NCI-H748 (cell line): ENCODE measurements at regions not wholly inside any gene's neighbourhood (a gene's known extent, or its start where the extent isn't known, plus 50 kb on each side); places are given as distances from the start of the nearest gene placed in this dataset.
A peak's percentile ranks its signal among the peaks of the same experiment; 100 is the strongest.

Experiments used
- DNase-seq: peaks from one replicate; lab custom pipeline; 2025; ENCODE audit not compliant: unreplicated experiment; lab: John Stamatoyannopoulos, UW

DNA sequence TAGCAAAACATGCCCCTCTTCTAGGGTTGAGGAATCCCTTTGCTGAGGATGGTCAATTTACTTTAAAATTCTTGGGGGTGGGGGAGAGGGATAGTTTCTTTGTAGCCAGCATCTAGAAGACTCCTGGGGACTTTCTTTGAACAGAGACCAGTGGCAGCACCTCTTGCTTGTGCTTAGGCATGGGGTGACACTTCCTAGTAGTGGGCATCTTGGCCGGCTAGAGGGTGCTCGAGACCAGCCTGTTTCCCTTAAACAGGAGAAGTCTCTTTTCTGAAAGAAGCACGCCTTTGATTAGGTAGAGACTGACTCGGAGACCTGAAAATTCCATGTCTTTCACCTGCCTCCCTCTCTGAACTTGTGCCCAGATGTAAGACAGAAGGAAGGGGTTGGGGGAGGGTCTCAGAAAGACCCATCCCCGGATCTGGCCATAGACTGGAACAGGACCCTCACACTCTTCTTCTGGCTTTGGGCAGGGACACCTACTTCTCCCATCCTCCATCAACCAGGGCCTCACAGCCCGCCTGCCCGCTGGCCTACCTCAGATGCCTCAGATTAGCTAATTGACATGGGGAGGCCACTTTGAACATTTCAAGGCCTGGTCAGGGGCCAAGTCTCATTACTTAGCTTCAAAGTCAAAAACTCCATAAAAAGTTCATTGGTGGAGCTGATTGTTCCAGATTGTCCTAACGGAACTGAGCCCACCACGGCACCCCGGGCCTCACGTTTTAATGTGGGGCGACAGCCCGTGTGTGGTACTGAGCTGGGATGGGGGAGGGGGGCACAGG is 172.2 kb downstream of the CDC5L start:
- no peak for DNase-seq

DNA sequence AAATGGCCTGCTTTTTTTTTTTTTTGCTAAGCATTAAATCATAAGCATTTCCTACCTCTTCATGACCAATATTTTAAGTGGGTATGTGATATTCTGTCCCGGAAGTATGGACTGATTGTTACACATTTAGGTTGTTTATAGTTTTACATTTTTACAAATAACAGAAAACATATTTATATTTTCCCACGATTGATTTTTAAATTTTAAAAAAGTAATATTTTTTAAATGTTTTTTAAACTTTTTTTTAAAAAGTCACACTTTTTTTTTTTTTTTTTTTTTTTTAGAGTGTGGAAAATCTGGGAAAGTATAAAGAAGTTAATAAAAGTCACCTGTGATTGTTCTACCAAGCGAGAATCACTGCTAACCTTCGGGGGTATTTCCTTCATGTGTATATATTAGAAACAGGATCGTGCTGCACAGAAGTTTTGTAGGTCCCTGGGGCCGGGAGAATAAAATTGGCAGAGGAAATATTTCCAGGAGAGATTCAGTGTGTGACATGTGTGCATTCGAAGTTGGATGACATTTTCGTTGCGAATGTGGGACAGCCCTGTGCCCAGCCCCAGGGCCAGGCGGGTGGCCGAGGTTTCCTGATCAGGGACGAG is 173.1 kb downstream of the CDC5L start:
- no peak for DNase-seq

DNA sequence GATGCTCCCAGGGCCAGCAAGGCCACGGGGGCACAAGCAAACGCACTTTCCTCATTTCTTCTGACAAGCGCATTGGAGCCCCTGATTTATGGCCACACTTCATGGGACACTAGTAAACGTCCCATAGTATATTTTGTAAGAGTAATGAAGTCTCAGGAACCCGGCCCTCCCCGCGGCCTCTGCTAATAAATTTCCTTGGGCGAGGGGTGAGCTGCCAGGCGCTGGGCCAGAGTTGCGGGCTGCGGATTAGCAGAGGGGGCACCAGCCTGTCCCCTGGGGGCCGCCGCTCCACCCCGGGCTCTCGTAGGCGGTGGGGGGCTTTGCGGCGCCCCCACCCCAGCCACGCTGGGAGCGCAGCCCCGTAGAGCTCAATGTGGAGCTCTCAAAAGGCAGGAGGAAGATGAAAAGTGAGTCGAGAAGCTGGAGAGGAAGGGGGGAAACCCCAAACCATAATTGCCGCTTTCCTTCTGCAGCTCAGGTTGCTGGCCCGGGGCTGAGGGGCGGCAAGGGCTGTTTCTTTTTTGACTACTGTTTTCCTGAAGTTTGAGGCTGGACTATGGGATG is 173.6 kb downstream of the CDC5L start:
- no peak for DNase-seq

DNA sequence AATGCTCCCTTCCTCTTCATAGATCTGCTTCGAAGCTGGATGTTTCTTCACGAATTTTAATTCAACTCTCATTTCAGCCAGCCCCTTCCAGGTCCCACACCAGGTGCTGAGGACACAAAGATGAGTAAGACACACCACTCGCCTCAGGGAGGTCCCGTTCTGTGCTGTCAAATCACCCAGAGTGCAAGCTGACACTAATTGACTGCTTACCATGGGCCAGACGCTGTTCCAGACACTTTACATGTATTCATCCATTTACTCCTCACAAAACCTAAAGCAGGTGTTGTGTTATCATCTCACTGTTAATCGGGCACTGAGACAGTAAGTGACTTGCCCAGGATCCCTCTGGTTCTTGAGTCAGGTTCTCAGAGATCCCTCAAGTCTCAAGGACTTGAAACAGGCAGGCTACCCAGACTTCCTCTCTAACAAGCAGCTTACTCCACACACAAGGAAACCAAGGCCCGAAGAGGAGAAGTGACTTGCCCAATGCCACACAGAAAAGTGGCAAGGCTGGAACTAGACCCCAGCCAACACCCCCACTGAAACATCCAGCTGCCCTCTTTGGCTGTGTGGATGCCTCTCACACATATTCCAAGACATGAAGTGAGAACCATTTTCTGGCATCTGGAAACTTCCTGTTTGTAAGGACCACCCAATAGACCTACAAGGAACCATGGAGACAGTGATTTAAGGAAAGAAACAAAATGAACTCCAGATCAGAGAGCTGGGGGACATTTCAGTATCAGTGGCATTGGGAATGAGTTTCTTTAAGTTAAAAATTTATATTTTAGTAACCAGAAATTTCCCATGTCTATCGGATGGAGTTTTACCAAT is 174.5 kb downstream of the CDC5L start:
- DNase-seq, result no peak

DNA sequence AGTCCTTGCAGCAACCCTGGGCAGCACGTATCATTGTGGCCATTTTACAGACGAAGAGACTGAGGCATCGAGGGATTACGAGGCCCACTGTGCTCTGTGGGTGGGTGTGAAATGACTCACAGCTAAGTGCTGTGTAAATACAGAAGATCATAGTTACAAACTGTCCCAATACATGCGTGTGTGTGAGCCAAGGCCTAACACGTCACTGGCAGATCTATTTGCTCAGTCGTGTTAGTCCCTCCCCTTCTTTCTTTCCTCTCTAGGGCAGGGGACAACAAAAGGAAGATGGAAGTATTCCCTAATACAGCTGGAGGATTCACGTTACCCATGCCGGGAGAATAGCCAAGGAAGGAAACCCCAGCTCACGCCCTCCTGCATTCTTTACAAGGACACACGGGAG is 175.9 kb downstream of the CDC5L start:
- peak; percentile 18 for DNase-seq

DNA sequence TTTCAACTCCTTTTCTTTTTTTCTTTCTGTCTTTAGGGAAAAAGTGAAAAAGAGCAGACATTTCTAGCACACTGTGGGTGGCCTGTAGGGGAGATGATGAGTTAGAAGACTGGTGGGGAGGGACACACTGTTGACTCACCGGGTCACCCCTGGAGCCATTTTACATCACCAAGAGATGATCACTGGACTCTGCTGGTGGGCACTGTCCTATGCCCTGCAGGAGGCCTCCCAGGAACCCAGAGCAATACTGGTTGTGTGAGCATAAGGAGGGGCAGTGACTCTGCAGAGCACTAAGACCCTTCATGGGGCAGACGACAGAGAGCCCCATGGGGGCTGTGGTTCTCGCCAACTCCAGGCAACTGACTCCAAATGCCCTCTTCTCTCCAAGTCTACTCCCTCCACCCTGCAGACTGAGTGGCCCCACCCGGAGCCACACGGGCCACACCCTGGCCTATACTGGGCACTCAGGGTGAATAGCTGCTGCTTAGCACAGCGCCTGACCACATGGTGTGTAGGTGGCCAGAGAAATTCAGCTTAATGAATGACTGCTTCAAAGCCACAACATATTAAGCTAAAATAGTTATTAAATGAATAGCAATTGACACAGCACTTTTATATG is 177.5 kb downstream of the CDC5L start:
- DNase-seq, result peak; percentile 18

DNA sequence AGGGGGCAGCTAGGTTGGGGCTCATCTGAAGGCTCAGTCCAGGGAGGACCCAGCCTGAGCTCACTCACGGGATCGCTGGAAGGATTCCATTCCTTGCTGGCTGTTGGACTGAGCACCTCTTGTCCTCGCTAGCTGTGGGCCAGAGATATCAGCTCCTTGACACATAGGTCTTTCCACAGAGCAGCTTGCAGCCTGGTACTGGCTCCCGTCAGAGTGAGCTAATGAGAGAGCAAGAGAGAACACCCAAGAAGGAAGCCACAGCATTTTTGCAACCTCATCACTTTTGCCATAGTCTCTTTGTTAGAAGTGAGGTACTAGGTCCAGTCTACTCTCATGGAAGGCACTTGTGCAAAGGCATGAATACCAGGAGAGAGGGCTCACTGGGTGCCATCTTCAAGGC is 179.9 kb downstream of the CDC5L start:
- DNase-seq, result no peak

DNA sequence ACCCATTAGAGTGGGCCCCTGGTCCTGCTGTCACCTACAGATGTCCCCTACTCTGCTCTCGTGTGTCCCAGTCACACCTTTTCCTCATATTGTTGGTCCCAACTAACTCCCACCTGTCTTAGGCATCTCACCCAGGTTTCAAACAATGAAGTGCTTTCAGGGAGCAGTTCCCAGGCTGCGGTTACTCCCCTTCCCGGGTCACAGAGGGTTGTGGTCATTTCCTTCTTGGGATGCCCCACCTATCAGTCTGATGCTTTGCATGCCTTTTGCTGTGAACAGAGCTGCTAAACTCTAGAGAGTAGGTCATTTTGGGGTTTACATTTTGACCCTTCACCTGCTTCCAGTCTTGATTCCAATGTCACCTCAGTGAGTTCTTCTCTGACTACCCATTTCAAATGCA is 181.6 kb downstream of the CDC5L start:
- DNase-seq, result no peak

DNA sequence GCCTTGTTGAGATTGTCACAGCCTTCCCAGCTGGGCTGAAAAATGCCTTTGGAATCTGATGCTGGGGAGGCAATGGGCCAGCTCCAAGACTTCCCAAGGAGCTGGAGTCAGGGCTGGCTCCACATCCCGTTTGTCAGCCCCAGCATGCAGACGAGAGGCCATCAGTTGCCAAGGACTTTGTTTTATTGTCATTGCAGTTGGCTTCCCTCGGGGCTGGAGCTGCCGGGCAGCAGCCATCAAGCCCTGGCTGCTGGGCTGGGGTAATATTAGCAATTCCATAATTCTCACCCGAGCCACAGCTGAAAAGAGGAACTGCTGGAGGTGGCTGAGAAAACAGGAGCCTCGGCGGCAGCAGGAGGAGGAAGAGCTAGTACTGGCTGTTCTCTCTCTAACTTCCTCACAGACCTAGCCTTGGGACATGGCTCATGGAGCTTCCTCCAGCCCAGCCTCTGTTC is 182.5 kb downstream of the CDC5L start:
- DNase-seq, result no peak

DNA sequence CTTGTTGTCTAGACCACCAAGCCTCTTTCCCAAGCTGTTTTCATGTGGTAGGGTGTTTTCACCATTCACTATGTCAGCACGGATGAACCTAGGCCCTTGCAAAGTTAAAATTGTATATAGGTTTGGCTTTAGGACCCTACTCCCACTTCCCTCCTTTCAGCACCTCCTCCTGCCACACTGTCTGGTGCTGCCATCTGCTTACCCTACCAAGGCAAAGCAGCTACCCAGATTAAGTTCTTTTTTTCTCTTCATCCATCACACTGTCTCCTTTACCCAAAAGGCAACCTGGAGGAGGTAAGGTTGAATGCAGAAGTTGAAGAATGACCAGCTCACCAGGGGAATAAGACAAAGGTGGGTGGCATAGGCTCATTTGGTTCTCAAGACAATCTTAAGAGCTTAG is 184.0 kb downstream of the CDC5L start:
- DNase-seq, result no peak

DNA sequence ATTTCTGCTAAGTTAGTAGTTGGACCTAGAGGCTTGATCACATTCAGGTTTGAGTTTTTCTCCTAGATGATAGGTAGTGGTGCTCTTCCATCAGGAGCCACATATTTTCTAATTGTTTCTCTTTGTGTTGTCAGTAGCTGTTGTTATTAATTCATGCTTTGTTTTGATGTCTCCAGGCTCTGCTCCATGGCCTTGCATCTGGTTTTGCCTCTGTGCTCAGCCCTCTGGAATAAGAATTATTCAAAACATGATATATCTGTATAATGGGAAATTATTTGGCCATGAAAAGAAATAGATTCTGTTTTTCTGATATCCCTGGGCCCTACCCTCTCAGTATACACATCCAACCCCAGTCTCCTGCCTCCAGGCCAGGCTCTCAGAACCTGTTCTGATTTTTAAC is 184.8 kb downstream of the CDC5L start:
- DNase-seq, result no peak

DNA sequence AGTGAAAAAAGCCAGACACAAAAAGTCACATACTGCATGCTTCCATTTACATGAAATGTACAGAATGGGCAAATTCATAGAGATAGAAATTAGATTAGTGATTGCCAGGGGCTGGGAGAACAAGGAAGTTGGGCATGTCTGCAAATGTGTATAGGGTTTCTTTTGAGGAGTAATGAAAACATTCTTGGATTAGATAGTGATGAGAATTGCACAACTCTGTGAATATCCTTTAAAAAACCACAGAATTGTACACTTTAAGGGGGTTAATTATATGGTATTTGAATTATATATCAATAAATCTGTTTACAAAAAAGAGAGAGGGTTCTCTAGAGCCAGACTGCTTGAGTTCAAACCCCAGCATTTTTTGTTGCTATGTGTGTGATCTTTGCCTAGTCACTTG is 188.1 kb downstream of the CDC5L start:
- no peak for DNase-seq

DNA sequence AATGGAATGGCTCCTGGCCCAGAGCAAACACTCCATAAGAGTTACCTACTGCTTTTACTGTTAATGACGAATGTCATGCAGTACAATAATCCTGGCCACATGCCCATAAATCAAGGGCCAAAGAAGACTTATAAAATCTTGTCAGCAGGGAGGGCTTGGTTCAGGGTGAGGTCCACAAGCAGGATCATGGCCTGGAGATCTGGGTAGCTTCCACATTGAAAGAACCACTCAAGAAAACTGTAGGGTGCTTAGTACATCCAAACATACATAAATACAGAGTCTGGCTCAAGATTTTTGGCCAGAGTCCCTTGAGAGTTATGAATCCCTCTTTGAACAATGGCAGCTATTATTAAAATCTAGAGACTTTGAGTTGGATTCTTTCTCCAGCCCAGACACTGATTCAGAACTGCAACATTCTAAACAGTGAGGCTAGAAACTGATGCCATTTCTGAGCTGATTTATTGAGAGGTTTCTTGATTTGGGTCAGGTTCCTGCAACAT is 188.7 kb downstream of the CDC5L start:
- DNase-seq, result no peak

DNA sequence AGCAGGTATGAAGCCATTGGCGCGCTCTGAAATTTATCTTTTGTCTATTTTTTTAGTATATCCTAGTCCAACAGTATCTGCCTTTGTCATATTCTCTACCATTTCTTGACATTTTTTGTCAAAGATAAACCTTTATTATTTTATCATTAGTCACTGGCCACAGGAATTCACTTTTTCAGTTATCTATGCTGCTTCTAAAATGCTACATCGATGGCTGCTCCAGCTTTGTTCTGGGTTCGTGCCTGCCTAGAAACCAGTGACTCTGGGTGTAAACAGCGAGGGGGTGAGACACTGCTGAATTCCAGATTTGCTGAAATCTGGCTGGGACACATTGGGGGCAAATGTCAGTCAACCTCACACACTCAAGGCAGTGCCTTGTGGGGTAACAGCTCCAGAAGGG is 193.4 kb downstream of the CDC5L start:
- DNase-seq, result no peak

DNA sequence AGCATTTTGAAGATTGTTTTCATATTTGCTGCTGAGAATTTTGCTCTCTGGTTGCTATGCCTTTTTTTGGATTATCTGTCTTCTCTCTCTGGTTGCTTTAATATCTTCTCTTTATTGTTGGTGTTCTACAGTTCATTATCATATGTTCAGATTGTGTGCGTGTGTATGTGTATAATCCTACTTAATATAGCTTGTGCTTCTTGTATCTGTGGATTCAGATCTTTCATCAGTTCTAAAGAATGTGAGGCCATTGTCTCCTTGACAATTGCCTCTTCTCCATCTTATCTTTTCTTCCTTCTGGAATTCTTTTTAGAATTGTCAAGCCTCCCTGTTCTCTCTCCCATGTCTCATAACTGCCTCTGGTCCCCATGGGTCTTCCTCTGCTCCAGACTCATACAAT is 195.4 kb downstream of the CDC5L start:
- DNase-seq, result no peak

DNA sequence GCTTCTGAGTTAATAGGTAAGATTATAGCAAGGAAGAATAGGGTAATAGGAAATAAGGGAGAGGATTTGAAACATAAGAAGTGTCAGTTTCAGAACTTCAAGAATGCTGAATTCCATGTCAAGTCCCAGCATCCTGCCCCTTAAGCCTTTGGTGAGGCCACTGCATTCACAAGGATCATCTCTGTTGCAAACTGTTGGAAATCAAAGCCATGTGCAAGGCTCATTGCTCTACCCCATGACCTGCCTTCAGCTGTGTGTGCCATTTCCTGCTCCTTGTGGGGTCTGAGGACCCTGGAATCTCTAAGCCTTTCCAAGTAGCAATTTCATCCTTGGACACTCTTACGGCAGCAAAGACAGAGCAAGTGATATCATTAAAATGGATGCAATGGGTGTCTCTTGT is 203.0 kb downstream of the CDC5L start:
- no peak for DNase-seq

DNA sequence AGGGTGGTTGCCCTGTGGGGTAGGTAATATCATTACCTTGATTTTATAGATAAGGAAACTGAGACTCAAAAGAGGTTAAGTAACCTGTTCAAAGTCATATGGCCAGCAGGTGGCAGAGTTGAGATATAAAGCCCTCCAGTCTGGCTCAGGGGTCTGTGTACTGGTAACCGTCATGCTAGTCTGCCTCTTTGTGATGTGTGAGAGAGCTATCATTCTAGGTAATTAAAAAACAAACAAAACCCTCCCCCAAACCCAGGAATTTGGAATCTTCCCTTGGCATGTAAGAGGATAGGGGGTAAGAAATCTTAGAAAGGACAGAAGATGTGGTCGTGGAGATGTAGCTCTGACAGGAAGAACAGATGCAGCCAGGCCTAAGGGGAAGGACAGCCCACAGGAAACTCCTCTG is 206.0 kb downstream of the CDC5L start:
- peak; percentile 81 for DNase-seq

DNA sequence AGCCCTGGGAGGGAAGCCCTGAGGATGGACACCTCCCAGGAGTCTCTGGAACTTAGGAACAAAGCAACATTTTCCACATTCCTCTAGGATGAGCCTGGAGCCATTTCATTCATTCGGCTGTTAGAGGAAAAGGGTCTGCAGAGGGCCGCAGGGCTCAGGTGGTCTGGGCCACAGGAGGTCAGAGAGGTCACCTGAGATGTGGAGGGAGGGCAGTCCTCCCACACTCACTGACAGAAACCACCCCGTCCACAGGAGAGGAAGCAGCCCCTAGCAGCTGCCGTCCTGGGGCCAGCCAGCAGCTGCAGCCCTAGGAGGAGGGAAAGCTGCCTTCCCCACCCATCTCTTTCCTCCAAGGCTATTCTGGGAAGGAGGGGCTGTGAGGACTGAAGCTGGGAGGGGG is 207.0 kb downstream of the CDC5L start:
- DNase-seq, result no peak

DNA sequence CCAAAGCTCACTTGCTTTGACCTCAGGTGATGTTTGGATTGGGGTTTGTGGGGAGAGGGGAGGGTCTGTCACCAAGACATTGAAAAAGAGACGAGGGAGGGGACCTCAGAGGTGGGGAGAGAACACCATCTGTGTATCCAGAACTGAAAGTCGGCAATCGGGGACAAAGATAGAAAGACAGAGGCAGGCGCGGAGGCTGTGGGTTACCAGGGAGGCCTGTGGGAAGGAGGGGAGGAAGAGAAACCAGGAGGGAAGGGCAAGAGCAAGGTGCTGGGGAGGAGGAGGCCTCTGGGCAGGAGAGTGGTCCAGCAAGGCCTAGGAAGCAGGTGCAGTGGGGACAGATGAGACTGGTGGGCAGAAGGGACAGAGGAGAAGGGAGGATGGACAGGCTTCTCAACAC is 211.2 kb downstream of the CDC5L start:
- DNase-seq, result no peak

DNA sequence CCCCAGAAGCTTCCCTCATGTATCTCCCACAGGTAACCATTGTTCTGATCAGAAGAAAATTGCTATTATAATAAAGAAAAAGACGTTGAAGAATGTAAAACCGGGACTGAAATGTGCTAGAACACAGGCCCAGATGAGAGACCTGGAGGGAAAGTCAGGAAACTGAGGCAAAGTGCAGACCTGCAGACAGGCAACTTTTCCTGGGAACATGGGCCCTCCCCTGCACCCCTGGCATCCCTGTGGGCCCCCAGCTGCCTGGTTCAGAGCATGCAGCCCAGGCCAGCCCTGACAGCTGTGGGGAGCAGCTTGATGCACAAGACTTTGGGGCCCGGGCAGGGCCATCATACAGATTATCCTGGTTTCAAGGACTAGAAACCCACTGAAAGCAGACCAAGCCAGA is 212.2 kb downstream of the CDC5L start:
- DNase-seq, result no peak

DNA sequence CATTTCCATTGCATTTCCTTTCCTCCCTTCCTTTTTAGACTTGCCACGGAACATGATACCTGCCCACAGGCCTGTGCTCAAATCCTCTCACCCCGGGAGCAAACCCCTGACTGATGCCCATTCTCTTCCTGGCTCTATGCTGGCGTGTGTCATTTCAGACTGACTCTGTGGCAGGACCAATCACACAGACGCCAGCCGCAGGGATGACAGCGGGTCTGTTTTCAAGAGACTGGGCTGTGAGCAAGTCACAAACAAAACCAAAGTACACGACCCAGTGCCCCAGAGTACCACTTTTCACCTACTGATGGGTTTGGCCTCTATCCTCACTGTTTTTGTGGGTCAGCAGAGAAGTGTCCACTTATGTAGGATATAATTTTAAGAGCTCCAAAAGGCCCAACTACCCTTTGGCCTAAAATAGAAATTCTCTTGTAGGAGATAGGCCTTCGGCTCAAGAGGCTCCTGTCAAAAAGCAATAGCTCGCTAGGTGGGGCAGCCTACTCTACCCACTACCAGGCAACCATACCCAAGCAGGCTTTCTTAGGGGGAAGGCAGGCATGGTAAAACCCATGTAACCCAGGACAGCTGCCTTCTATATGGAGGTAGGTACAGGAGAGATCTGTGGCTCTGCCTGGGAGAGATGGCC is 215.7 kb downstream of the CDC5L start:
- DNase-seq, result no peak
